ENCODE measurements at regions not wholly inside any gene's neighbourhood (a gene's known extent, or its start where the extent isn't known, plus 50 kb on each side); places are given as distances from the start of the nearest gene placed in this dataset.

GRCh38 chr12:126519833-126520232 is 1454.6 kb downstream of the AACS start:
- TF ChIP-seq CTCF (IDR thresholded peaks at IDR 0.05) (no peak), TEAD4 (CRISPR knock-in tag; IDR thresholded peaks at IDR 0.05) (no peak), AFF4 (CRISPR knock-in tag; IDR thresholded peaks at IDR 0.05; ENCODE audit: borderline replicate concordance) (no peak), HMGXB4 (CRISPR knock-in tag; IDR thresholded peaks at IDR 0.05) (no peak), RELA (CRISPR knock-in tag; IDR thresholded peaks at IDR 0.05; ENCODE audit: borderline replicate concordance) (no peak), SP1 (CRISPR knock-in tag; conservative IDR thresholded peaks at IDR 0.05) (no peak), STAT6 (CRISPR knock-in tag; conservative IDR thresholded peaks at IDR 0.05; ENCODE audit: low read depth) (no peak), IRF2 (CRISPR knock-in tag; IDR thresholded peaks at IDR 0.05; ENCODE audit: borderline replicate concordance, low read depth) (no peak), JUN (CRISPR knock-in tag; IDR thresholded peaks at IDR 0.05) (no peak), NR3C1 (CRISPR knock-in tag; conservative IDR thresholded peaks at IDR 0.05; ENCODE audit: low read depth) (no peak)
